HG03066 (cell line): ENCODE measurements at regions not wholly inside any gene's neighbourhood (a gene's known extent, or its start where the extent isn't known, plus 50 kb on each side); places are given as distances from the start of the nearest gene placed in this dataset.
A peak's percentile ranks its signal among the peaks of the same experiment; 100 is the strongest.

Experiments
- ATAC-seq: cut with Tn5 transposase; IDR thresholded peaks from one replicate; pipeline ENCODE4 v1.9.1; 2021; ENCODE audit warnings: low read depth; ENCODE audit not compliant: unreplicated experiment

DNA sequence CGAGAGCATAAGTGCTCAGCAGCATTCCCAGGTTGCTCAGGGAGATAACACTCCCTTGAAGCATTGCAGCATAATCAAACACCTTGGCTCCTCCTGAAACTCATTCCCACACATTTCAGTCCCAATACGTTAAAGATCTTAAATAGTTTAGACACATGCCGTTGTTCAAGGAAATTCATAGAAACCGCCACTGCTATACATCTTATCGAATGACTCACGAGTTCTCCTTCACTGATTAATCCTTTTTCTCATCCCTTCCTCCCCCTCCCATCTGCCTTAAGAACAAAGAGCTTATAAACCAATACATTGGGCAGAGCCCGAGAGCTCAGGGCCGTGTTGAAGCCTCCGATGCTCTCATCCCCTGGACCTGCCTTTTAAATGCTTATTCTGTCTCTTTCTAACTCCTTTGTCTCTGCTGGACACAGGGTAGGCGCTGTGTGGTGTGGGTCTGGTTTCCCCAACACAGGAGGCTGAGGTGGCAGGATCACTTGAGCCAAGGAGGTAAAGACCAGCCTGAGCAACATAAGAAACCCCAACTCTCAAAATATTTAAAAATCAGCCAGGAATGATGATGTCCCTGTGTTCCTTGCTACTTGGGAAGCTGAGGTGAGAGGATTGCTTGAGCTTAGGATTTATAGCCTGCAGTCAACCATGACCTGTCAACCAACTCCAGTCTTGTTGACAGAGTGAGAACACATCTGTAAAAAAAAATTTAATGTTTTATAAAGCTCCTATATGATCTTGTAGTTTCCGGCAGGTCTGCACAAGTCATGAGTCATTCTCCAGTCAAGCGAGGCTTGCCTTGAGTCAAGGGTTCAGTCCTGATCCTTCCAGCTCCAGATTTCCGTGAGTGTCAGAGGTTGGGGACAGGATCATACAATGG, 394.0 kb upstream of the HSFY2 start:
- ATAC-seq, result no peak

DNA sequence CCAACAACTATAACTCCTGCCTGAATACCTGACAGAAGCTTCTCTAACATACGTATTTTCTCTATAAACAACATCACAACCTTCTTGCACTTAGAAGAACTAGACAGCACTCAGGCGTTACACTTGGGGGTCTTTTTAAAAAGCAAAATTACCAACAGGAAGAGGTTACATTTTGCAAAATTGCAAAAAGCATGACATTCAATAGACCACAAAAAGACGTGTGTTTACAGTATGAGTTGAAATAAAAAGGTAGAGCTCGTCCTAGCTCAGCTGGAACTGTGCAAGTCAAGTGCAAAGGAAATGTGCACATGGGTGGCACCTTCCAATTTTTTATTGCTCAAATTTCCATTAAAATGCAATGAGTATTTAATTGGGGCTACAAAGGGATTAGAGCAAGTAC, 375.2 kb upstream of the HSFY2 start:
- no peak for ATAC-seq

DNA sequence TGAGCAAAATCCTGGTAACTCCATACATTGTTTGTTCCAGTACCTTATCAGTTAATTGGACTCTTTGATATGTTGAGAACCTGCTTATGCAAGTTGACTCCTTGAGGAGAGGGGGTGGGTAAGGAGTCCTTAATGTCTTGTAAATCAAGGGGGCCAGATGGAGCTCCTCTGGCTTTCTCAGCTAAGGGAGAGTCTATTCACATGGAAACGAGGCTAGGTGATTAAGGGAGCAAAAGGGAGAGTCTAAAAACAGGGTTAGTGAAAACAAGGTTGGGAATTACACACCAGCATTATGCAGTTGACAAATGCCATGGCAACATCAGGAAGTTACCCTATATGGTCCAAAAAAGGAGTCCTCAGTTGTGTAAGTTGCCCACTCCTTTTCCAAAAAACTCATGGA, 372.8 kb upstream of the HSFY2 start:
- ATAC-seq, result no peak

DNA sequence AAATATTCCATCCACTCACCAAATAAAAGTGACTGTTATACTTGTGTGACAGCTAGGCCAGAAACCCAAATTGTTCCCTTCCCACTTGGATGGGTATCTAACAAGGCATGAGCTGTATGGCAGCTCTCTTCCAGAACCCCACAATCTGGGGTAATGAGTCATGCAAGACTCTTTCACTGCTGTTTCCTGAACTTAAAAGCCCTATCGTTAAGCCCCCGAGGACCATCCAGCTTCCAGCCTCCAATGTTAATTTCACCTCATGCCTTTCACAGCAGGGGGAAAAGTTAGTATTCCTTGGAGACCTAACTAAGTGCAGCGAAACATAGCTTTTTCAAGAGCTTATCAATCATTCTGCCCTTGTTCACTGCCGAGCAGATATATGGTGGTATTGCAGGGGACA, 368.6 kb upstream of the HSFY2 start:
- ATAC-seq, result no peak

DNA sequence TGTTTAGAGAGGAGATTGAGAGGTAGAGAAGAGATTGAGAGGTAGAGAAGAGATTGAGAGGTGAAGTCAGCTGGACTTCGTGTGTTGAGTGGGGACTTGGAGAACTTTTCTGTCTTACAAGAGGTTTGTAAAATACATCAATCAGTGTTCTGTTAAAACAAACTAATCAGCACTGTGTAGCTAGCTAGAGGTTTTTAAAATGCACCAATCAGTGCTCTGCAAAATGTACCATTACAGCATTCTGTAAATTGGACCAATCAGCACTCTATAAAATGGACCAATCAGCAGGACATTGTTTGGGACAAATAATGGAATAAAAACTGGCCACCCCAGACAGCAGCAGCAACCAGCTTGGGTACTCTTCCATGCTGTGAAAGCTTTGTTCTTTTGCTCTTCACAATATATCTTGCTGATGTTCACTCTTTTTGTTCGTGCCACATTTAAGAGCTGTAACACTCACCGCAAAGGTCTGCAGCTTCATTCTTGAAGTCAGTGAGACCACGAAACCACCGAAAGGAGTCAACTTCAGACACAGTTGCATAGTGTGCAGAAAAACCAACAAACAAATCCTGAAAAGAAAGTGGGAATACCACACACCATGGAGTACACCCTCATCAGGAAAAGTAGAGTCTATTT, 366.9 kb upstream of the HSFY2 start:
- no peak for ATAC-seq

DNA sequence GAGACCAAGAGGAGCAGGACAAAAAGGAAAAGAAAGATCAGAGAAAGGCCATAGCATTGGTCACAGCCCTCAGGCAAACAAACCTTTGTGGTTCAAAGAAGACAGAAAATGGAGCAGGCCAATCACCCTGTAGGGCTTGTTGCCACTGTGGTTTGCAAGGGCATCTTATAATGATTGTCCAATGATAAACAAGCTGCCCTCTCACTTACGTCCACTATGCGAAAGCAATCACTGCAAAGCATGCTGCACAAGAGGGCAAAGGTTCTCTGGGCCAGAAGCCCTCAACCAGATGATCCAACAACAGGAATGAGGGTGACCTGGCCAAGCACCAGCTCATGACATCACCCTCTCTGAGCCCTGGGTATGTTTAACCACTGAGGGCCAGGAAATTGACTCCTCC, 360.9 kb upstream of the HSFY2 start:
- no peak for ATAC-seq

DNA sequence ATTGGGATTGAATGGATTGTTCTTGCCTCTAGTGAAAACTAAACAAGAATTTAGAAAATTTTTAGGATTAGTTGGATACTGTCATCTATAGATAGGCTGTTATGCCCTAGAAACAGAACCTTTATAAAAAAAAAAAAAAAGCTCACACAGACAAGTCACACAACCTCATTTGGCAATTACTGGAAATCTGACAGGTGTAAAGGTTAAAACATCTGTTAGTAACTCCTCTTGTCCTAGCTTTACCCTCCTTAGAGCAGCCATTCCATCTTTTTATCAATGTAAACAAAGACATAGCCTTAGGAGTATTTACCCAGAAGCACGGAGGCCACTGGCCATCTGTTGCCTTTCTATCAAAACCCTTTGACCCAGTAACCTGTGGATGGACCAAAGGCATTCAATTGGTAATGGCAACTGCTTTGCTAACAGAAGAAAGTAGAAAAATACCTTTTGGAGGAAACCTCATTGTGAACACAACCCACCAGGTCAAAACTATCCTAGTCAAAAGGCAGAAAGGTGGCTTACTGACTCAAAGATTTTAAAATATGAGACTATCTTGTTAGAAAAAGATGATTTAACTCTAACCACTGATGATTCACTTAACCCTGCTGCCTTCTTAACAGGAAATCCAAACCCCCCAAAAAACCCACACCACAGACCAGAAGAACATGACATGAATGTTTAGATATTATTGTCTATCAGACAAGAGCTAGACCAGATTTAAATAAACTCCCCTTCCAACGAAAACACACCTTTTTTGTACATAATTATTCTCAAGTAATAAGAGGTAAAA, 357.2 kb upstream of the HSFY2 start:
- no peak for ATAC-seq

DNA sequence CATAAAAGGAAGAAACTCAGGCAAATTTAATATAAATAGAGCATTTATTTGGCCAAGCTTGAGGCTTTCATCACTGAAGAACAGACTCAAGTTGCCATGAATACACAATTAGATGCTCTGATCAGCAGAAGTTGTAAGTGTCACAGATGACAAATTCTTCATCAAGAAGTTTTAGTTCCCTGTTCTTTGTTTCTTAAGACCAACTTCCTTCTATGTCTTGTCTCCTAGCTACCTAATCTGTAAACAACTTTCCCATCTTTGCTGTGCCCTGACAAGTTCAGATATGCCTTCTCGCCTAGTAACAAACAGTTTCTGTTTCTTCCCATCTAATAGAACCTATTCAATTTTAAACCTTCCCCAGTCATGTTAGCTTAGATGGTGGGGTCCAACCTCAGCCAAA, 353.4 kb upstream of the HSFY2 start:
- ATAC-seq, result no peak

DNA sequence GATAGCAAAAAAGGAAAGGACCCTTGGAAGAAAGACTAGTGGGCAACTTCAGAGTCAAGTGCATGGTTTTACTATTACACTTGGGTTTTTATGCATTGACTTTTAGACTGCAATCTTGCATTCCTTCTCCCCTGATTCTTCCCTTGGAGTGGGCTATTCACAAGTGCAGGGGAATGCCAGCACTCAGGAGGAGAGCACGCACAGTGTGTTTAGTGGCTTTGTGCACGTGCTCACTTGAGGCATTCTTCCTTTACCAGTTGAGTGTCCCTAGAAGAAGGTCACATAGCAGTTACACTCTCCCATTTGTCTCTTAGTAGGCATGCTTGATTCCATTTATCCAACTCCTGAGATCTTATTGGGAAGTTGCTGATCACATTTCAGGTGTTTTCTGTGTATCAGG, 351.1 kb upstream of the HSFY2 start:
- no peak for ATAC-seq

DNA sequence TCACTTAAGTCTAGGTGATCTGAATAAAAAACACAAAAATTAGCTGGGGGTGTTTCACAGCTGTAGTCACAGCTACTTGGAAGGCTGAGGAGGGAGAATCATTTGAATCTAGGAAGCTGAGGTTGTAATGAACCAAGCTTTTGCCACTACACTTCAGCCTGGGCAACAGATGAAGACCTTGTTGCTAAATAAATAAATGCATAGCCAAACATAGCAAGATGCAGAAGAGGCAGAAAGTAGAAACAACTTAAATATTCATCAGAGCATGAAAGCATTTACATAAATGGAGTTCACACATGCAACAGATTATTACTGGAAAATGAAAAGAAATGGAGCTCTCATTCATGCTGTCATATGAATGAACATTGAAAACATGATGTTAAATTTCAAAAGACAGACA, 348.9 kb upstream of the HSFY2 start:
- ATAC-seq, result no peak

DNA sequence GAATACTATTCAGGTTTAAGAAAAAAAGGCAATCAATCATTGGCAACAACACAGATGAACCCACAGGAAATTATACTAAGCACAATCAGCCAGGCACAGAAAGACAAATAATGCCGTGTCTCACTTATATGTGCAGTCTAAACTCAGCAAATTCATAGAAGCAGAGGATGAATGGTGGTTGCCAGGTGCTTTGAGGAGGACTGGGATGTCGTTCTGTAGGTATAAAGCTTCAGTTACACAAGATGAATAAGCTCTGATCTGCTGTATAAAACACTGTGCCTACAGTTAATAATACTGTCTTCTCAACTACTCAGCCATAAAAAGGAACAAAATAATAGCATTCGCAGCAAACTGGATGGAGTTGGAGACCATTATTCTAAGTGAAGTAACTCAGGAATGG, 324.8 kb upstream of the HSFY2 start:
- ATAC-seq, result no peak

DNA sequence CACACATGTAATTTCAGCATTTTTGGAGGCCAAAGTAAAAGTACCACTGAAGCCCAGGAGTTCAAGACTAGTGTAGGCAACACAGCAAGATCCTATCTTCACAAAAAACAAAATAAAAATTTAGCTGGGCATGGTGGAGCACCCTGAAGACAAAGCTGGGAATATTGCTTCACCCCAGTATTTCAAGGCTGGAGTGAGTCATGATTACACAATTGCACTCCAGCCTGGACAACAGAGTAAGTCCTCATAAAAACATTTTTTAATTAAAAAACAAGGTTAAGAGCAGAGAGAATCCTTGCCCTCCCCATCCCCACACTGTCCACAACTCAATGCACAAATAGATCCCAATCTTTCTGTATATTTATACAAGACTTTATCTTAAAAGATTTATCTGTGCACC, 321.9 kb upstream of the HSFY2 start:
- ATAC-seq, result no peak

DNA sequence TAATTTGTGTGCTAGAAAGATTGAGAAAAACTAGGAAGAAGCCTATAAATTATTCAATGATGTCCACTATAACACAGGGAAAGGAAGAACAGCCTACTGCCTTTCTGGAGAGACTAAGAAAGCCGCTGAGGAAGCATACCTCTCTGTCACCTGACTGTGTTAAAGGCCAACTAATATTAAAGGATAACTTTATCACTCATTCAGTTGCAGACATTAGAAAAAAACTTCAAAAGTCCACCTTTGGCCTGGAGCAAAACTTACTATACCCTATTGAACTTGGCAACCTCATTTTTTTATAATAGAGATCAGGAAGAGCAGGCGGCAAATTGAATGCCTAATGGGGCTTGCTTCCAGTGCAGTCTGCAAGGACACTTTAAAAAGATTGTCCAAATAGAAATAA, 309.5 kb upstream of the HSFY2 start:
- no peak for ATAC-seq

DNA sequence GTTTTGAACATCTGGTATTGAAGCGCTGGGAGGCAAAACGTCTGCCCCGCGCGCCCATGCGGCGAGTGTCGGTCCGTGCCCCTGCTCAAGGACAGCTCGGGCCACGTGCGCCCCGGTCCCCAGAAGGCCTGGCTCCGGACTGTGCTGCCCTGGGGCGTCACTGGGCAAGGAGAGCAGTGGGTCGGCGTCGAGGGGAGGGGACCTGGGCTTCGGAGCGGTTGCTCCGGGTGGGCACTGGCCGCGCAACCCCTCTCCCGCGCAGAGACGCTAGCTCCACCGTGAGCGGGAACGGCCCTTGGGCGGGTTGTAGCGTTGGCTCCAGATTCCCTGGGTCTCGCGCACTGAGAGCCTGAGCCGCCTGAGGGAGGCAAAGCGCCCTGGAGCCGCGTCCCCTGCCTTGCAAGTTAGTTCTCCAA, 304.2 kb upstream of the HSFY2 start:
- peak; percentile 16 for ATAC-seq

DNA sequence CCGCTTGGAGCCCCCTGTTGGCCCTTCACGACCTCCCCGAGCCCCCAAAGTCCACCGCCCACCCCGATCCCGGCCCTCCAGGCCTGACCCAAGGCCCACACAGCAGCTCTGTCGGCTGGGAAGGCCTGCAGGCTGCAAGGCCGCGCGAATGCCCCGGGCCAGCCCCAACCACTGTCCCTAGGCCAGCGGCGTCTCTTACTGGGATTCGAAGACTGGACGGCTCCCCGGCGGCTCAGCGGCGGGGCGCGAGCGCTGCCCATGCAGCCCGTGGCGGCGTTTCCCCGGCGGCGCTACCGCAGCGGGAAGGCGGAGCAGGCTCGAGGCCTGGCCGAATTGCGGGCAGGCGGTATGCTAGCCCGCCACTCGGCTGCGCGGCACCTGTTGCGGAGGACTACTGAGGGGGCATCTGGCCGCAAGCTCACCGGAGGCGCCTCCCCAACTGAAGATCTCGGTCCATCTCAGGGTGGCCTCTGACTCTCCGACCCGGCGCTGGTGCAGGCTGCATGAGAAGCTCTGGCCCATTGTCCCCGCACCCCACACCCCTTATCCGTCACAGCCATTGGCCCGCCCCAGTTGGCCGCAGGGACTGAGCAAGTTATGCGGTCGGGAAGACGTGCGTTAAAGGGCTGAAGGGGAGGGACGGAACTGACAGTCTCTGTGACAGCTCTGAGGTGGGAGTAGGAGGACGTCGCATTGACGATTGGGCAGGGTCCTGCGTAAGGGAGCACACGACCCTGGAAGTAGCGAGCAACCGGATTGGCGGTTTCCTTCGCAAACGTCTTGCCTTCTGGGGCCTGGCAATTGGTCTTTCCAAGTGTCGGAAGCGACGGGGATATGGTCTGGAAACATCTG, 303.5 kb upstream of the HSFY2 start:
- ATAC-seq, result peak; percentile 61

DNA sequence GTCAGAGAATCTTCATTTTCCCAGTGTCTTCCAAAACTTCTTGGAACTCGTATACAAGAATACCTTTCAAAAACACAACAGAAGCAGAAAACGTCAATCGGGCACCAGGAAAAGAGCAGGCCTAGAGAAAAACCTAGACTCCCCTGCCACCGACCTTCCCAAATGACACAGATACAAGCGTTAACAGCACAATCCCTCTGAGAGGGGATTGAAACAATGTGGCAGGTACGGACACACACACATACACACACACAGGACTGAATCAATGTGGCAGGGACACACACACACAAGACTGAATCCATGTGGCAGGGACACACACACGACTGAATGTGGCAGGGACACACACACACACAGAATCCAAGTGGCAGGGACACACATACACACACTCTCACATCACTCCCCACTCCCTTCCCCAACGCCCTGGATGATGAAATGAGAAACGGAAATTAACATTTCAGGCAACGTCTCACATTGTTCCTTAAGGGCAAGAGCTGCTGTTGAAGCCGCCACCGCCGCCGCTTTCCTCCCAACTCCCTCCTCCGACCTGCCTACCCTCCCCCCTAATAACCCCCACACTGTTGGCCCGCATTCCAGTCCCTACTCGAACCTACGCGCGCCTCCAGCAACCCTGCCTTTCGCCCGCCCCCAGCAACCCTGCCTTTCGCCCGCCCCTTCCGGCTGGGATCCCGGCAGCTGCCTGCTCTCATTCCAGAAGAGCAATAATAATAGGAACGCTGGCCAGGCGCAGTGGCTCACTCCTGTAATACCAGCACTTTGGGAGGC, 302.1 kb upstream of the HSFY2 start:
- ATAC-seq, result no peak

DNA sequence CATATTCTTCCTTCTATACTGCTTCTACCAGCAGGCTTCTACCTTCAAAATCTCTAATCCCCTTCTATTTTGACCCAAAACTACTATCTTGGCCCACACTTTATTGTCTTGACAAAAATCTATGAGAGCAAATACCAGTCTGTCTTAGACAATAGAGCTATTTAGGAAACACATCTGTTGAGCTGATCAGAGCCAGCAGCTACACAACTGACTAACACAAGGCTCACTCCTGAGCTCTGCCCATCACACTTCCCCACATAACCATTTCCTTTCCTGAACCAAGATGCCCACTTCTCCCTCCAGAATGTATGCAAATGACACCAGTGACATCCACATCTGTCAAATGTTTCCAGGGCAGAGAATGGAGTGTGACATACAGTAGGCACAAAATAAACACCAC, 293.9 kb upstream of the HSFY2 start:
- ATAC-seq, result no peak

DNA sequence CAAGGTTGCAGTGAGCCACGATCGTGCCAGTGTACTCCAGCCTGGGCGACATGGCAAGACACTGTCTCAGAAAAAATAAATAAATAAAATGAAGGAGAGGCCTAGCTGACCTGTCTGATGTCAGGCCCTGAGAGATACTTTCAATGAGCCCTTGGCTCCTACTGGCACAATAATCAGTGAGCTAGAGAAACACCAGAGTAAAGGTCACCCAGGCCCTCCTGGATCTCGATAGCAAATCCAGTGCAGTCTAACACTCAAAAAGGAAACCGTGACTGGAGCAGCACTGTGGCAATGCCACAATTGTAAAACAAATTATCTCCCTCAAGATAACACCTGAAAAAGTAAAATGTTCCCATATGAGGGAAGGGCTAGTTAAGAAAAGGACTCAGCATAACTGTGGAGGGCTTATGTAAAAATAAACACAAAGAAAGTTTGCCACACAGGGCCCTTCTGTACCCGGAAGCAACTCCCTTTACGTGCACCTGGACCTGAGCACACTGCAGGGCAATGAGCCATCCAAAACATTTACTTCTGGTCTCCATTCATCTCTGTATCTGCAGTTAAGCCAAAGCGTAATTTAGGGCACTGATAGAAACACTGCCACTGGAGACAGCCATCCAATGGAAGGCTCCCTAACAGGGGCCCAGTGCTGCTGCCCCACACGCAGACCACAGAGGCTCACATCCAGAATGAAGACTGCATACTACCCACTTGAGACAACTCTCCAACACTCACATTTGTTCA, 293.1 kb upstream of the HSFY2 start:
- ATAC-seq, result no peak

DNA sequence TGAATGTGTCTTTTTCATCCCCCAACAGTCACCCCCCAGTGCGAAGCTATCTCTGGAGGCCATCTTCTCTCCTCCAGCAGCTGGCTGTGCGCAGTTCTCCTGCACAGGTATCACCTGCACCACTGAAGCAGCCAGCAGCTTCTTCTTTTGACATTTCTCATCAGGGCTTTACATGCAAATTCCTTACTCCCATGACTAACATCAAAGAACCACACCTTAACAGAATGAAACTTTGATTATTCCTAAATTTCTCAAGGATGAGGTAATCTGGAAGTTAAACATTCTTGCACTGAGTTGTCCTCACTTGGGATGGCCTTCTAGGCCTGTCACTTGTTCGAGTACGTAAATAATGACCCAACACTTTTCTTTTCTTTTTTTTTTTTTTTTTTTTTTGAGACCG, 291.6 kb upstream of the HSFY2 start:
- ATAC-seq, result no peak
